ENCODE measurements at regions not wholly inside any gene's neighbourhood (a gene's known extent, or its start where the extent isn't known, plus 50 kb on each side); places are given as distances from the start of the nearest gene placed in this dataset.

GRCh38 chr15:58244536-58244935 lies 106.4 kb downstream of the AQP9 start:
- TF ChIP-seq POLR2A (IDR thresholded peaks at IDR 0.05) (no peak), EP300 (IDR thresholded peaks at IDR 0.05) (no peak)

All from upper lobe of left lung (tissue), 4 donors.